ENCODE measurements at regions not wholly inside any gene's neighbourhood (a gene's known extent, or its start where the extent isn't known, plus 50 kb on each side); places are given as distances from the start of the nearest gene placed in this dataset. TPM values are rescaled to one million over a fixed set of nuclear protein-coding genes. Genes with fewer than 3 reads are reported as not detected.

Small RNAs in the stretch of these regions (small RNA-seq; reads per million reads assigned to genes)
- not detected for gene RN7SKP164
